ENCODE measurements at regions not wholly inside any gene's neighbourhood (a gene's known extent, or its start where the extent isn't known, plus 50 kb on each side); places are given as distances from the start of the nearest gene placed in this dataset.

- TF ChIP-seq CTCF (IDR thresholded peaks at IDR 0.05) (no peak), POLR2A (IDR thresholded peaks at IDR 0.05) (no peak), POLR2AphosphoS5 (IDR thresholded peaks at IDR 0.05; ENCODE audit: insufficient read depth in 1 of 2, low read depth in 1 of 2) (no peak)
These were observed 736.4 kb upstream of the PTPRD start for GRCh38 chr9:11349187-11349586.

Measured in vagina (tissue), 2 donors.